HG02588 (cell line): ENCODE measurements at regions not wholly inside any gene's neighbourhood (a gene's known extent, or its start where the extent isn't known, plus 50 kb on each side); places are given as distances from the start of the nearest gene placed in this dataset.

Experiments
- ATAC-seq: cut with Tn5 transposase; IDR thresholded peaks from one replicate; pipeline ENCODE4 v1.9.1; 2021; ENCODE audit warnings: mild to moderate bottlenecking, moderate library complexity; ENCODE audit not compliant: unreplicated experiment

GRCh38 chr1:4345094-4345493, 309.3 kb upstream of the AJAP1 start:
- ATAC-seq, result no peak

- ATAC-seq, result no peak
Observed at GRCh38 chr1:4346131-4346530, 308.3 kb upstream of the AJAP1 start.

GRCh38 chr1:4351453-4351852, 303.0 kb upstream of the AJAP1 start:
- no peak for ATAC-seq

GRCh38 chr1:4353090-4353856, 301.1 kb upstream of the AJAP1 start:
- ATAC-seq, result no peak

- ATAC-seq, result no peak
Observed at GRCh38 chr1:4355839-4356238, 298.6 kb upstream of the AJAP1 start.

GRCh38 chr1:4362314-4363044, 291.9 kb upstream of the AJAP1 start:
- ATAC-seq, result no peak

- no peak for ATAC-seq
Observed at GRCh38 chr1:4366091-4366490, 288.3 kb upstream of the AJAP1 start.

GRCh38 chr1:4367230-4367777, 287.1 kb upstream of the AJAP1 start:
- ATAC-seq, result no peak

- ATAC-seq, result no peak
Observed at GRCh38 chr1:4369335-4369734, 285.1 kb upstream of the AJAP1 start.

GRCh38 chr1:4371849-4372248, 282.6 kb upstream of the AJAP1 start:
- no peak for ATAC-seq

GRCh38 chr1:4375812-4376211, 278.6 kb upstream of the AJAP1 start:
- no peak for ATAC-seq

GRCh38 chr1:4379451-4380175, 274.8 kb upstream of the AJAP1 start:
- ATAC-seq, result no peak

GRCh38 chr1:4380564-4381168, 273.7 kb upstream of the AJAP1 start:
- no peak for ATAC-seq

- no peak for ATAC-seq
Observed at GRCh38 chr1:4393191-4393590, 261.2 kb upstream of the AJAP1 start.

- ATAC-seq, result no peak
Observed at GRCh38 chr1:4394366-4394765, 260.0 kb upstream of the AJAP1 start.

- ATAC-seq, result no peak
Observed at GRCh38 chr1:4395158-4395557, 259.3 kb upstream of the AJAP1 start.

- no peak for ATAC-seq
Observed at GRCh38 chr1:4395676-4396075, 258.7 kb upstream of the AJAP1 start.

- ATAC-seq, result no peak
Observed at GRCh38 chr1:4396551-4396950, 257.9 kb upstream of the AJAP1 start.

GRCh38 chr1:4397196-4397595, 257.2 kb upstream of the AJAP1 start:
- no peak for ATAC-seq

- ATAC-seq, result no peak
Observed at GRCh38 chr1:4402032-4402431, 252.4 kb upstream of the AJAP1 start.
